ENCODE measurements at regions not wholly inside any gene's neighbourhood (a gene's known extent, or its start where the extent isn't known, plus 50 kb on each side); places are given as distances from the start of the nearest gene placed in this dataset.

GRCh38 chr3:190192739-190193138 is 72.0 kb upstream of the P3H2 start:
- intact Hi-C loops (cut with DNase I; ENCODE audit: low total_unique reads), result no loop called here
- no peak for DNase-seq
- Histone ChIP-seq H3K36me3 (no peaks in the 10 kb centered on the region), H3K27ac (no peak overlapping the region), H3K9me3 (no peaks in the 10 kb centered on the region), H3K27me3 (no peaks in the 10 kb centered on the region), H3K4me3 (no peak overlapping the region), H3K4me1 (no peaks in the 10 kb centered on the region)
- TF ChIP-seq, protein P1, sequence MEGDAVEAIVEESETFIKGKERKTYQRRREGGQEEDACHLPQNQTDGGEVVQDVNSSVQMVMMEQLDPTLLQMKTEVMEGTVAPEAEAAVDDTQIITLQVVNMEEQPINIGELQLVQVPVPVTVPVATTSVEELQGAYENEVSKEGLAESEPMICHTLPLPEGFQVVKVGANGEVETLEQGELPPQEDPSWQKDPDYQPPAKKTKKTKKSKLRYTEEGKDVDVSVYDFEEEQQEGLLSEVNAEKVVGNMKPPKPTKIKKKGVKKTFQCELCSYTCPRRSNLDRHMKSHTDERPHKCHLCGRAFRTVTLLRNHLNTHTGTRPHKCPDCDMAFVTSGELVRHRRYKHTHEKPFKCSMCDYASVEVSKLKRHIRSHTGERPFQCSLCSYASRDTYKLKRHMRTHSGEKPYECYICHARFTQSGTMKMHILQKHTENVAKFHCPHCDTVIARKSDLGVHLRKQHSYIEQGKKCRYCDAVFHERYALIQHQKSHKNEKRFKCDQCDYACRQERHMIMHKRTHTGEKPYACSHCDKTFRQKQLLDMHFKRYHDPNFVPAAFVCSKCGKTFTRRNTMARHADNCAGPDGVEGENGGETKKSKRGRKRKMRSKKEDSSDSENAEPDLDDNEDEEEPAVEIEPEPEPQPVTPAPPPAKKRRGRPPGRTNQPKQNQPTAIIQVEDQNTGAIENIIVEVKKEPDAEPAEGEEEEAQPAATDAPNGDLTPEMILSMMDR (IDR thresholded peaks at IDR 0.05), result no peak

GRCh38 chr3:190192087-190192486 is 71.4 kb upstream of the P3H2 start:
- DNase-seq, result no peak
- Histone ChIP-seq H3K27me3 (no peaks in the 10 kb centered on the region), H3K4me1 (no peaks in the 10 kb centered on the region), H3K9me3 (no peaks in the 10 kb centered on the region), H3K4me3 (no peak overlapping the region), H3K36me3 (no peaks in the 10 kb centered on the region), H3K27ac (no peak overlapping the region)
- TF ChIP-seq, protein P1 (IDR thresholded peaks at IDR 0.05), result no peak
- intact Hi-C loops (cut with DNase I; ENCODE audit: low total_unique reads), result no loop called here

- no peak for DNase-seq
- TF ChIP-seq, protein P1 (IDR thresholded peaks at IDR 0.05), result no peak
- H3K27ac ChIP-seq, result no peak overlapping the region
- no peaks in the 10 kb centered on the region for H3K27me3 ChIP-seq
- H3K4me3 ChIP-seq, result no peak overlapping the region
- intact Hi-C loops (cut with DNase I; ENCODE audit: low total_unique reads), result no loop called here
- H3K4me1 ChIP-seq, result peaks cover 0 to 7% (median 1%) of the 10 kb centered on the region in 4 donors
- H3K36me3 ChIP-seq, result no peaks in the 10 kb centered on the region
- H3K9me3 ChIP-seq, result no peaks in the 10 kb centered on the region
Measured at GRCh38 chr3:190188197-190188596, 67.5 kb upstream of the P3H2 start.

DNA sequence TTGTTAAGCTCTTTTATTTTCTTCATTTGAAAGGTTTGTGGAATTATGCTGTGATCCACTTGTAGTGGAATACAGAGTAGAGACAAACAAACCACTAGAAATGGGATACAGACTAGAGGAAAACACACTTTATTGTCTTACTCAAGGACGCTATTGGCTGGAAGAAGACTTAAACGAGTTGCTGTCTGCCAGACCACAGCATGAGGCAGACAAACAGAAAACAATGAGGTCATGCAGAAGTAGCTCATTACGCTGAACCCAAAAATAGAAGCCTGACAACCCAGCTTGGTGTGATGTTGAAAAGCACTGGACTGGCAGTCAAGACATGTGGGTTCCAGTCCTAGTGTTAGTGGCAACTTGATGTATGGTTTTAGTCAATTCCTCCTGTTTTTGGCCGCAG is 62.4 kb upstream of the P3H2 start:
- DNase-seq, result no peak
- Histone ChIP-seq H3K4me3 (no peak overlapping the region), H3K27me3 (no peaks in the 10 kb centered on the region), H3K36me3 (no peaks in the 10 kb centered on the region), H3K27ac (no peak overlapping the region), H3K9me3 (no peaks in the 10 kb centered on the region), H3K4me1 (peaks cover 0 to 7% (median 1%) of the 10 kb centered on the region in 4 donors)
- TF ChIP-seq, protein P1 (IDR thresholded peaks at IDR 0.05), result no peak
- intact Hi-C loops (cut with DNase I; ENCODE audit: low total_unique reads), result no loop called here

- peaks cover 0 to 7% (median 1%) of the 10 kb centered on the region in 4 donors for H3K4me1 ChIP-seq
- no peaks in the 10 kb centered on the region for H3K9me3 ChIP-seq
- TF ChIP-seq, protein P1 (IDR thresholded peaks at IDR 0.05), result no peak
- intact Hi-C loops (cut with DNase I; ENCODE audit: low total_unique reads), result no loop called here
- H3K4me3 ChIP-seq, result no peak overlapping the region
- no peak for DNase-seq
- no peak overlapping the region for H3K27ac ChIP-seq
- H3K36me3 ChIP-seq, result no peaks in the 10 kb centered on the region
- H3K27me3 ChIP-seq, result no peaks in the 10 kb centered on the region
Measured at GRCh38 chr3:190182418-190183043, 61.8 kb upstream of the P3H2 start.

DNA sequence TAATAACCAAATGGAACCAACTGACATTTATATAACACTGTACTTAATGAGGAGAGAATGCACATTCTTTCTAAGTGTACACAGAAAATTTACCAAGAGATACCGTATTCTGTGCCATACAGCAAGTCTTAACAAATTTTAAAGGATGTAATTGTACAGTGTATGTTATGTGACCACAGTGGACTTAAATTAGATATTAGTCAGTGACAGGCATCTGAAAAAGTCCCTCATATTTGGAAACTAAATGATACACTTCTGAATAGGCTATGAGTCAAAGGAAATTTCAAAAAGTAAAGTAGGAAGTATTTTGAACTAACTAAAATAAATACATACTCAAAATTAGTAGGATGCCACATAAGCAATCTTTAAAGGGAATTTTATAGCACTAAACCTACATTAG is 59.6 kb upstream of the P3H2 start:
- no peaks in the 10 kb centered on the region for H3K9me3 ChIP-seq
- TF ChIP-seq, protein P1 (IDR thresholded peaks at IDR 0.05), result no peak
- intact Hi-C loops (cut with DNase I; ENCODE audit: low total_unique reads), result no loop called here
- H3K4me1 ChIP-seq, result peaks cover 0 to 3% (median 0%) of the 10 kb centered on the region in 4 donors
- H3K4me3 ChIP-seq, result no peak overlapping the region
- H3K27me3 ChIP-seq, result no peaks in the 10 kb centered on the region
- H3K36me3 ChIP-seq, result no peaks in the 10 kb centered on the region
- DNase-seq, result no peak
- H3K27ac ChIP-seq, result no peak overlapping the region

All from tibial artery (tissue), 4 donors.